ENCODE measurements at regions not wholly inside any gene's neighbourhood (a gene's known extent, or its start where the extent isn't known, plus 50 kb on each side); places are given as distances from the start of the nearest gene placed in this dataset.

DNA sequence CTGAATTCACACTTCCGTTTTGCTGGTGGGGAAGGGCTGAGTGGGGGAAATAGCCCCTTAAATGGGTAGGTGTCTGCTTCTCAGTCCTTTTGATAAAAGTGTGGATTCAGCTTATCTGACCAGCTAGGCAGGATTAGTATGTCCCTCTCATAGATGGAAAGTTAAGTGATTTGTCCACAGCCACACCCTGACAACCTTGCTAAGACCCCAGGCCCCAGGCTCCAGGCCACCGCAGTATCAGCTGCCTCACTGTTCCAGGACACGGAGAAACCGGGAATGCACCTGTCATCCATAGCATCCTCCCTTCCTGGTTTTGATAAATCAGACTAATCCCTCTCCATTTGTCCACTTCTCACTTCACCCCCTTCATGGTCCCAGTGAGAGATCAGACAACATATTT lies 197.7 kb downstream of the USP12 start:
- TF ChIP-seq, protein P1, sequence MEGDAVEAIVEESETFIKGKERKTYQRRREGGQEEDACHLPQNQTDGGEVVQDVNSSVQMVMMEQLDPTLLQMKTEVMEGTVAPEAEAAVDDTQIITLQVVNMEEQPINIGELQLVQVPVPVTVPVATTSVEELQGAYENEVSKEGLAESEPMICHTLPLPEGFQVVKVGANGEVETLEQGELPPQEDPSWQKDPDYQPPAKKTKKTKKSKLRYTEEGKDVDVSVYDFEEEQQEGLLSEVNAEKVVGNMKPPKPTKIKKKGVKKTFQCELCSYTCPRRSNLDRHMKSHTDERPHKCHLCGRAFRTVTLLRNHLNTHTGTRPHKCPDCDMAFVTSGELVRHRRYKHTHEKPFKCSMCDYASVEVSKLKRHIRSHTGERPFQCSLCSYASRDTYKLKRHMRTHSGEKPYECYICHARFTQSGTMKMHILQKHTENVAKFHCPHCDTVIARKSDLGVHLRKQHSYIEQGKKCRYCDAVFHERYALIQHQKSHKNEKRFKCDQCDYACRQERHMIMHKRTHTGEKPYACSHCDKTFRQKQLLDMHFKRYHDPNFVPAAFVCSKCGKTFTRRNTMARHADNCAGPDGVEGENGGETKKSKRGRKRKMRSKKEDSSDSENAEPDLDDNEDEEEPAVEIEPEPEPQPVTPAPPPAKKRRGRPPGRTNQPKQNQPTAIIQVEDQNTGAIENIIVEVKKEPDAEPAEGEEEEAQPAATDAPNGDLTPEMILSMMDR (IDR thresholded peaks at IDR 0.05; ENCODE audit: insufficient read depth, low read length): no peak
- TF ChIP-seq, protein P2, sequence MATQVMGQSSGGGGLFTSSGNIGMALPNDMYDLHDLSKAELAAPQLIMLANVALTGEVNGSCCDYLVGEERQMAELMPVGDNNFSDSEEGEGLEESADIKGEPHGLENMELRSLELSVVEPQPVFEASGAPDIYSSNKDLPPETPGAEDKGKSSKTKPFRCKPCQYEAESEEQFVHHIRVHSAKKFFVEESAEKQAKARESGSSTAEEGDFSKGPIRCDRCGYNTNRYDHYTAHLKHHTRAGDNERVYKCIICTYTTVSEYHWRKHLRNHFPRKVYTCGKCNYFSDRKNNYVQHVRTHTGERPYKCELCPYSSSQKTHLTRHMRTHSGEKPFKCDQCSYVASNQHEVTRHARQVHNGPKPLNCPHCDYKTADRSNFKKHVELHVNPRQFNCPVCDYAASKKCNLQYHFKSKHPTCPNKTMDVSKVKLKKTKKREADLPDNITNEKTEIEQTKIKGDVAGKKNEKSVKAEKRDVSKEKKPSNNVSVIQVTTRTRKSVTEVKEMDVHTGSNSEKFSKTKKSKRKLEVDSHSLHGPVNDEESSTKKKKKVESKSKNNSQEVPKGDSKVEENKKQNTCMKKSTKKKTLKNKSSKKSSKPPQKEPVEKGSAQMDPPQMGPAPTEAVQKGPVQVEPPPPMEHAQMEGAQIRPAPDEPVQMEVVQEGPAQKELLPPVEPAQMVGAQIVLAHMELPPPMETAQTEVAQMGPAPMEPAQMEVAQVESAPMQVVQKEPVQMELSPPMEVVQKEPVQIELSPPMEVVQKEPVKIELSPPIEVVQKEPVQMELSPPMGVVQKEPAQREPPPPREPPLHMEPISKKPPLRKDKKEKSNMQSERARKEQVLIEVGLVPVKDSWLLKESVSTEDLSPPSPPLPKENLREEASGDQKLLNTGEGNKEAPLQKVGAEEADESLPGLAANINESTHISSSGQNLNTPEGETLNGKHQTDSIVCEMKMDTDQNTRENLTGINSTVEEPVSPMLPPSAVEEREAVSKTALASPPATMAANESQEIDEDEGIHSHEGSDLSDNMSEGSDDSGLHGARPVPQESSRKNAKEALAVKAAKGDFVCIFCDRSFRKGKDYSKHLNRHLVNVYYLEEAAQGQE (IDR thresholded peaks at IDR 0.05; ENCODE audit: insufficient replicate concordance, low read depth): no peak
